C4-2B (cell line): ENCODE measurements at regions not wholly inside any gene's neighbourhood (a gene's known extent, or its start where the extent isn't known, plus 50 kb on each side); places are given as distances from the start of the nearest gene placed in this dataset.

Experiments
- CTCF ChIP-seq: fragments of 450-650 bp; conservative IDR thresholded peaks from 2 replicates; pipeline ENCODE4 v1.5.1; 2017; ENCODE audit warnings: mild to moderate bottlenecking
- ZFX ChIP-seq: fragments of 450-650 bp; IDR thresholded peaks from 2 replicates; pipeline ENCODE4 v1.6.1; 2017

DNA sequence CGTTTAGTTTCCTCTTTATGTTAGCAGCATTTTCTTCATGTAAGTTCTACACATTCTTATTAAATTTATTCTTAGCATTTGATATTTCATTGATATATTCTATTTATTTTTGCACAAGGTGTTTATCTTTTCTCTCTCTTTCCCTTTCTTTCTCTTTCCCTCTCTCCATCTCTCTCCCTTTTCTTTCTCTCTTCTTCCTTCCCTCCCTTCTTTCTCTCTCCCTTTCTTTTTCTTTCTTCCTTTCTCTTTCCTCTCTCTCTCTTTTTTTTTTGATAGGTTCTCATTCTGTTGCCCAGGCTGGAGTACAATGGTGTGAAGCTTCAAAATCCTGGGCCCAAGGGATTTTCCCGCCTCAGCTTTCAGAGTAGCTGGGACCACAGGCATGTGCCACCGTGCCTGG lies 176.4 kb downstream of the AXIN2 start:
- TF ChIP-seq CTCF (no peak), ZFX (no peak)
